ENCODE measurements at regions not wholly inside any gene's neighbourhood (a gene's known extent, or its start where the extent isn't known, plus 50 kb on each side); places are given as distances from the start of the nearest gene placed in this dataset.

DNA sequence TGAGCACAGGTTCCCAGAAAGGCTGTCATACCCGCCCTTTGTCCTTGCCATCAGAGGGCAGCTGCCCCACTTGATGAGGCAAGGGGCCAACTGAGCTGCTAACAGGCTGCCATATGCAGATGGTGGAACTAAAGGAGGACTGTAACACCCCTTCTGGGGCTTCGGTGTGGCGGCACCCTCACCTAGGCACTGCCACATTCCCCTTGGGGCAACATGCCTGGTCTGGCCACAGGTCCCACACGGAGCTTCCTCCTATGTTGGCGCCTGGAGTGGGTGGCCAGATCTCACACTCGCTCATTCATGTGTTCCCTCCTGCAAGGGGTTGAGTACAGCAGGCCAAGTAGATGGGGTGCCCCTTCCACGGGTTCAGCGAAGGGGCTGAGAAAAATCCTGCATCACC, 777.4 kb upstream of the CHD1 start:
- no peaks in the 10 kb centered on the region for H3K9me2 ChIP-seq
- no peak overlapping the region for H3K27ac ChIP-seq (ENCODE audit: low read depth in 2 of 2, low read length in 1 of 2)
- no peaks in the 10 kb centered on the region for H3K4me1 ChIP-seq (ENCODE audit: control insufficient read depth in 1 of 2, insufficient read depth in 2 of 2, low read depth in 1 of 2, low read length in 1 of 2)
- no peaks in the 10 kb centered on the region for H3F3A ChIP-seq (replicated peaks; ENCODE audit: insufficient read depth)
- no peak overlapping the region for H3K9ac ChIP-seq
- no peaks in the 10 kb centered on the region for H3K36me3 ChIP-seq (replicated peaks in 1 of 2; ENCODE audit: control insufficient read depth in 1 of 2, insufficient read depth in 2 of 2, low read length in 1 of 2)
- no peak overlapping the region for H2AFZ ChIP-seq (ENCODE audit: low read depth)
- DNase-seq = no peak
- no peaks in the 10 kb centered on the region for H3K79me2 ChIP-seq (ENCODE audit: insufficient read depth)
- 11% methylated on average over 6 of the region's 8 CpGs for WGBS (ENCODE audit: low lambda C conversion rate)
- POLR2A ChIA-PET = no interaction called here
- H4K20me1 ChIP-seq (ENCODE audit: insufficient read depth) = no peaks in the 10 kb centered on the region
- no peak overlapping the region for H3K4me2 ChIP-seq
- no peak overlapping the region for H3K4me3 ChIP-seq (ENCODE audit: low read depth in 2 of 2, low read length in 1 of 2)
- H3K27me3 ChIP-seq (ENCODE audit: insufficient read depth) = no peaks in the 10 kb centered on the region
- CTCF ChIA-PET = no interaction called here
- no peak for TF ChIP-seq POLR2AphosphoS5 (IDR thresholded peaks at IDR 0.05; ENCODE audit: low read depth, low read length)
- TF ChIP-seq YY1 (IDR thresholded peaks at IDR 0.05; ENCODE audit: low read depth) = no peak
- TF ChIP-seq SIN3A (IDR thresholded peaks at IDR 0.05; ENCODE audit: borderline replicate concordance, low read depth, low read length) = no peak
- TF ChIP-seq TEAD4 (IDR thresholded peaks at IDR 0.05; ENCODE audit: borderline replicate concordance, insufficient read depth) = no peak
- no peak for TF ChIP-seq RXRA (IDR thresholded peaks at IDR 0.05; ENCODE audit: borderline replicate concordance, low read depth)
- no peak for TF ChIP-seq GABPA (IDR thresholded peaks at IDR 0.05; ENCODE audit: low read depth)
- no peak for TF ChIP-seq TCF12 (IDR thresholded peaks at IDR 0.05)
- TF ChIP-seq EZH2phosphoT487 (IDR thresholded peaks at IDR 0.05; ENCODE audit: borderline replicate concordance, low read depth) = no peak
- no peak for TF ChIP-seq RCOR1 (IDR thresholded peaks at IDR 0.05; ENCODE audit: low read length)
- TF ChIP-seq ELF1 (IDR thresholded peaks at IDR 0.05) = no peak
- no peak for TF ChIP-seq FOXM1 (IDR thresholded peaks at IDR 0.05; ENCODE audit: low read depth)
- TF ChIP-seq GATA2 (CRISPR knock-in tag; IDR thresholded peaks at IDR 0.05) = no peak
- TF ChIP-seq, protein P1, sequence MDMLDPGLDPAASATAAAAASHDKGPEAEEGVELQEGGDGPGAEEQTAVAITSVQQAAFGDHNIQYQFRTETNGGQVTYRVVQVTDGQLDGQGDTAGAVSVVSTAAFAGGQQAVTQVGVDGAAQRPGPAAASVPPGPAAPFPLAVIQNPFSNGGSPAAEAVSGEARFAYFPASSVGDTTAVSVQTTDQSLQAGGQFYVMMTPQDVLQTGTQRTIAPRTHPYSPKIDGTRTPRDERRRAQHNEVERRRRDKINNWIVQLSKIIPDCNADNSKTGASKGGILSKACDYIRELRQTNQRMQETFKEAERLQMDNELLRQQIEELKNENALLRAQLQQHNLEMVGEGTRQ (IDR thresholded peaks at IDR 0.05; ENCODE audit: borderline replicate concordance, low read depth, low read length) = no peak
- TF ChIP-seq CHD2 (IDR thresholded peaks at IDR 0.05; ENCODE audit: low read length, partially characterized antibody) = no peak
- TF ChIP-seq, protein P2, sequence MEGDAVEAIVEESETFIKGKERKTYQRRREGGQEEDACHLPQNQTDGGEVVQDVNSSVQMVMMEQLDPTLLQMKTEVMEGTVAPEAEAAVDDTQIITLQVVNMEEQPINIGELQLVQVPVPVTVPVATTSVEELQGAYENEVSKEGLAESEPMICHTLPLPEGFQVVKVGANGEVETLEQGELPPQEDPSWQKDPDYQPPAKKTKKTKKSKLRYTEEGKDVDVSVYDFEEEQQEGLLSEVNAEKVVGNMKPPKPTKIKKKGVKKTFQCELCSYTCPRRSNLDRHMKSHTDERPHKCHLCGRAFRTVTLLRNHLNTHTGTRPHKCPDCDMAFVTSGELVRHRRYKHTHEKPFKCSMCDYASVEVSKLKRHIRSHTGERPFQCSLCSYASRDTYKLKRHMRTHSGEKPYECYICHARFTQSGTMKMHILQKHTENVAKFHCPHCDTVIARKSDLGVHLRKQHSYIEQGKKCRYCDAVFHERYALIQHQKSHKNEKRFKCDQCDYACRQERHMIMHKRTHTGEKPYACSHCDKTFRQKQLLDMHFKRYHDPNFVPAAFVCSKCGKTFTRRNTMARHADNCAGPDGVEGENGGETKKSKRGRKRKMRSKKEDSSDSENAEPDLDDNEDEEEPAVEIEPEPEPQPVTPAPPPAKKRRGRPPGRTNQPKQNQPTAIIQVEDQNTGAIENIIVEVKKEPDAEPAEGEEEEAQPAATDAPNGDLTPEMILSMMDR (IDR thresholded peaks at IDR 0.05) = no peak
- no peak for TF ChIP-seq EP300 (IDR thresholded peaks at IDR 0.05; ENCODE audit: borderline replicate concordance in 1 of 2, low read depth in 1 of 2, low read length in 1 of 2)
- TF ChIP-seq, protein P3, sequence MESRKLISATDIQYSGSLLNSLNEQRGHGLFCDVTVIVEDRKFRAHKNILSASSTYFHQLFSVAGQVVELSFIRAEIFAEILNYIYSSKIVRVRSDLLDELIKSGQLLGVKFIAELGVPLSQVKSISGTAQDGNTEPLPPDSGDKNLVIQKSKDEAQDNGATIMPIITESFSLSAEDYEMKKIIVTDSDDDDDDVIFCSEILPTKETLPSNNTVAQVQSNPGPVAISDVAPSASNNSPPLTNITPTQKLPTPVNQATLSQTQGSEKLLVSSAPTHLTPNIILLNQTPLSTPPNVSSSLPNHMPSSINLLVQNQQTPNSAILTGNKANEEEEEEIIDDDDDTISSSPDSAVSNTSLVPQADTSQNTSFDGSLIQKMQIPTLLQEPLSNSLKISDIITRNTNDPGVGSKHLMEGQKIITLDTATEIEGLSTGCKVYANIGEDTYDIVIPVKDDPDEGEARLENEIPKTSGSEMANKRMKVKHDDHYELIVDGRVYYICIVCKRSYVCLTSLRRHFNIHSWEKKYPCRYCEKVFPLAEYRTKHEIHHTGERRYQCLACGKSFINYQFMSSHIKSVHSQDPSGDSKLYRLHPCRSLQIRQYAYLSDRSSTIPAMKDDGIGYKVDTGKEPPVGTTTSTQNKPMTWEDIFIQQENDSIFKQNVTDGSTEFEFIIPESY (IDR thresholded peaks at IDR 0.05; ENCODE audit: borderline replicate concordance, low read depth) = no peak
- TF ChIP-seq NRF1 (IDR thresholded peaks at IDR 0.05; ENCODE audit: low read depth, low read length) = no peak
- TF ChIP-seq TAF1 (IDR thresholded peaks at IDR 0.05; ENCODE audit: borderline replicate concordance, low read depth, low read length) = no peak
- TF ChIP-seq NFIC (IDR thresholded peaks at IDR 0.05; ENCODE audit: borderline replicate concordance) = no peak
- no peaks in the 10 kb centered on the region for H3K9me3 ChIP-seq

Data from SK-N-SH (cell line).